HEK293 (cell line): ENCODE measurements at regions not wholly inside any gene's neighbourhood (a gene's known extent, or its start where the extent isn't known, plus 50 kb on each side); places are given as distances from the start of the nearest gene placed in this dataset.

Experiments
- CTCF ChIA-PET: fragments of 350-600 bp; formaldehyde crosslinking; extraction: SDS; loops from one replicate; lab custom pipeline; 2021; ENCODE audit warnings: antibody characterized with exemption; lab: Yijun Ruan, JAX
- POLR2A ChIA-PET: fragments of 300-600 bp; formaldehyde crosslinking; extraction: SDS; loops from one replicate; lab custom pipeline; 2020; ENCODE audit warnings: antibody characterized with exemption, inconsistent platforms; lab: Yijun Ruan, JAX
- H3K27ac ChIP-seq: fragments of 200-500 bp; sonication (Bioruptor generic); 2 replicates; pipeline ENCODE4 v1.5.1; 2014; ENCODE audit warnings: low read depth, low read length, control low read depth, inconsistent platforms; ENCODE audit errors: extremely low read depth
- H3K36me3 ChIP-seq, 2 experiments: fragments of 200-500 bp in 1 of 2; sonication (Bioruptor generic) in 1 of 2; 1 replicate in 1 of 2; 2 replicates in 1 of 2; pipeline ENCODE4 v1.5.1; 2014 to 2017; ENCODE audit warnings: inconsistent platforms in 2 of 2, low read length in 2 of 2; ENCODE audit not compliant: control insufficient read depth in 2 of 2, insufficient read depth in 1 of 2
- H3K4me1 ChIP-seq: fragments of 200-500 bp; sonication (Bioruptor generic); 2 replicates; pipeline ENCODE4 v1.5.1; 2014; ENCODE audit warnings: mild to moderate bottlenecking, low read length, inconsistent platforms; ENCODE audit not compliant: control insufficient read depth, insufficient read depth
- H3K4me3 ChIP-seq: 2 replicates; pipeline ENCODE4 v1.5.1; 2011; ENCODE audit warnings: low read depth, mild to moderate bottlenecking, control low read depth, low read length, moderate library complexity
- H3K9me3 ChIP-seq: fragments of 200-500 bp; sonication (Bioruptor generic); 2 replicates; pipeline ENCODE4 v1.5.1; 2014; ENCODE audit warnings: low read depth, low read length, inconsistent platforms; ENCODE audit not compliant: control insufficient read depth, insufficient read depth
- EGR2 ChIP-seq: fragments of 450-650 bp; formaldehyde crosslinking; IDR thresholded peaks from 2 replicates; pipeline ENCODE4 v1.5.1; 2016; ENCODE audit warnings: low read depth, missing biosample characterization, missing genetic modification characterization
- GLIS1 ChIP-seq: fragments of 450-650 bp; formaldehyde crosslinking; IDR thresholded peaks from 2 replicates; pipeline ENCODE4 v1.5.1; 2016; ENCODE audit warnings: missing biosample characterization, missing genetic modification characterization
- KLF16 ChIP-seq: fragments of 450-650 bp; formaldehyde crosslinking; IDR thresholded peaks from 2 replicates; pipeline ENCODE4 v1.5.1; 2017; ENCODE audit warnings: missing biosample characterization, missing genetic modification characterization
- REPIN1 ChIP-seq: fragments of 450-650 bp; formaldehyde crosslinking; IDR thresholded peaks from 2 replicates; pipeline ENCODE4 v1.5.1; 2017; ENCODE audit warnings: missing biosample characterization, missing genetic modification characterization, low read depth
- SCRT1 ChIP-seq: fragments of 450-650 bp; formaldehyde crosslinking; IDR thresholded peaks from 2 replicates; pipeline ENCODE4 v1.5.1; 2016; ENCODE audit warnings: missing biosample characterization, missing genetic modification characterization, borderline replicate concordance
- TCF7L2 ChIP-seq: IDR thresholded peaks from 2 replicates; pipeline ENCODE4 v1.6.1; 2011; ENCODE audit warnings: low read depth, mild to moderate bottlenecking, inconsistent platforms, low read length, moderate library complexity, borderline replicate concordance
- YY2 ChIP-seq: fragments of 450-650 bp; formaldehyde crosslinking; IDR thresholded peaks from 2 replicates; pipeline ENCODE4 v1.5.1; 2016; ENCODE audit warnings: missing biosample characterization, missing genetic modification characterization
- ZBTB21 ChIP-seq: fragments of 450-650 bp; formaldehyde crosslinking; IDR thresholded peaks from 2 replicates; pipeline ENCODE4 v1.5.1; 2017; ENCODE audit warnings: missing biosample characterization, missing genetic modification characterization
- ZFHX2 ChIP-seq: fragments of 450-650 bp; formaldehyde crosslinking; conservative IDR thresholded peaks from 2 replicates; pipeline ENCODE4 v1.5.1; 2016; ENCODE audit warnings: missing biosample characterization, missing genetic modification characterization
- ZNF157 ChIP-seq: fragments of 450-650 bp; formaldehyde crosslinking; IDR thresholded peaks from 2 replicates; pipeline ENCODE4 v1.5.1; 2016; ENCODE audit warnings: missing biosample characterization, missing genetic modification characterization
- ZNF19 ChIP-seq: fragments of 450-650 bp; formaldehyde crosslinking; IDR thresholded peaks from 2 replicates; pipeline ENCODE4; 2016; ENCODE audit warnings: missing biosample characterization, missing genetic modification characterization, low read depth
- ZNF23 ChIP-seq: fragments of 450-650 bp; formaldehyde crosslinking; IDR thresholded peaks from 2 replicates; pipeline ENCODE4 v1.5.1; 2016; ENCODE audit warnings: missing biosample characterization, missing genetic modification characterization, borderline replicate concordance
- ZNF266 ChIP-seq: fragments of 450-650 bp; formaldehyde crosslinking; IDR thresholded peaks from 2 replicates; pipeline ENCODE4 v1.5.1; 2016; ENCODE audit warnings: missing biosample characterization, missing genetic modification characterization, low read depth
- ZNF366 ChIP-seq: fragments of 450-650 bp; formaldehyde crosslinking; conservative IDR thresholded peaks from 2 replicates; pipeline ENCODE4 v1.5.1; 2016; ENCODE audit warnings: missing biosample characterization, missing genetic modification characterization
- ZNF530 ChIP-seq: fragments of 450-650 bp; formaldehyde crosslinking; IDR thresholded peaks from 2 replicates; pipeline ENCODE4 v1.5.1; 2016; ENCODE audit warnings: low read depth, missing biosample characterization, missing genetic modification characterization
- ZNF600 ChIP-seq: fragments of 450-650 bp; formaldehyde crosslinking; IDR thresholded peaks from 2 replicates; pipeline ENCODE4 v1.5.1; 2016; ENCODE audit warnings: missing biosample characterization, missing genetic modification characterization
- ZNF624 ChIP-seq: fragments of 450-650 bp; formaldehyde crosslinking; IDR thresholded peaks from 2 replicates; pipeline ENCODE4 v1.5.1; 2017; ENCODE audit warnings: missing biosample characterization, missing genetic modification characterization
- ZNF701 ChIP-seq: fragments of 450-650 bp; formaldehyde crosslinking; IDR thresholded peaks from 2 replicates; pipeline ENCODE4 v1.5.1; 2016; ENCODE audit warnings: missing biosample characterization, missing genetic modification characterization
- TF ChIP-seq, protein P1 (sequence below): fragments of 450-650 bp; formaldehyde crosslinking; IDR thresholded peaks from 2 replicates; pipeline ENCODE4 v1.5.1; 2016; ENCODE audit warnings: missing biosample characterization, missing genetic modification characterization
- TF ChIP-seq, protein P2 (sequence below): fragments of 450-650 bp; formaldehyde crosslinking; IDR thresholded peaks from 2 replicates; pipeline ENCODE4 v1.5.1; 2017; ENCODE audit warnings: missing biosample characterization, missing genetic modification characterization

DNA sequence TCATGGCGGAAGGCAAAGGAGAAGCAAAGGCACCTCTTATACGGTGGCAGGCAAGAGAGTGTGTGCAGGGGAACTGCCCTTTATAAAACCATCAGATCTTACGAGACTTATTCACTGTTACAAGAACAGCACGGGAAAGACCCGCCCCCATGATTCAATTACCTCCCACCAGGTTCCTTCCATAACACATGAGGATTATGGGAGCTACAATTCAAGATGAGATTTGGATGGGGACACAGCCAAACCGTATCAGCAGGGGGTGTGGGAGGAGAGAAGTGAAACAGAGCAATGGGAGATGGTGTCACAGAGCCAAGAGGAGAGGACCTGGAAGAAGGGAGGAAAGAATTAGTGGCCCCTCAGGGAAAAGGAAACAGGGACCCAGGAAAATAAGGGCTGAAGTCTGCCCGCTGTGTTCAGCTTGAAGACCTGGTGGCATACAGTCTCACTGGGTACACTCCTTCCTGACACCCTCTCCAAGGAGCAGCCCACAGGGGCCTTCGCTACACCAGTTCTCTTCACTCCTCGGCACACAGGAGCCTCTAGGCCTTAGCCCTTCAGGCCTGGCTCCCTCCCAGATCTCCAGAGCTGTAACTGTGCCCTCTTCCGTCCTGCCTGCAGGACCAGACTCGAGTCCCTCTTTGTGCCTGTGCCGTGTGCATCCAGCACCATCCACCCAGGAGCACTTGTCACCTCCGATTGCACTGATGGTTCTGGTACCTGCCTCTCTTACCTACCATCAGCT is 262.1 kb downstream of the EIPR1 start:
- Histone ChIP-seq H3K4me3 (no peak overlapping the region), H3K9me3 (no peaks in the 10 kb centered on the region), H3K27ac (no peak overlapping the region), H3K4me1 (no peaks in the 10 kb centered on the region), H3K36me3 (no peaks in the 10 kb centered on the region)
- ChIA-PET POLR2A (no interaction called here), CTCF (no interaction called here)
- TF ChIP-seq SCRT1 (no peak), ZNF624 (no peak), EGR2 (0 out of 2 replicates have a peak, but pooled peaks have one; percentile 8)

DNA sequence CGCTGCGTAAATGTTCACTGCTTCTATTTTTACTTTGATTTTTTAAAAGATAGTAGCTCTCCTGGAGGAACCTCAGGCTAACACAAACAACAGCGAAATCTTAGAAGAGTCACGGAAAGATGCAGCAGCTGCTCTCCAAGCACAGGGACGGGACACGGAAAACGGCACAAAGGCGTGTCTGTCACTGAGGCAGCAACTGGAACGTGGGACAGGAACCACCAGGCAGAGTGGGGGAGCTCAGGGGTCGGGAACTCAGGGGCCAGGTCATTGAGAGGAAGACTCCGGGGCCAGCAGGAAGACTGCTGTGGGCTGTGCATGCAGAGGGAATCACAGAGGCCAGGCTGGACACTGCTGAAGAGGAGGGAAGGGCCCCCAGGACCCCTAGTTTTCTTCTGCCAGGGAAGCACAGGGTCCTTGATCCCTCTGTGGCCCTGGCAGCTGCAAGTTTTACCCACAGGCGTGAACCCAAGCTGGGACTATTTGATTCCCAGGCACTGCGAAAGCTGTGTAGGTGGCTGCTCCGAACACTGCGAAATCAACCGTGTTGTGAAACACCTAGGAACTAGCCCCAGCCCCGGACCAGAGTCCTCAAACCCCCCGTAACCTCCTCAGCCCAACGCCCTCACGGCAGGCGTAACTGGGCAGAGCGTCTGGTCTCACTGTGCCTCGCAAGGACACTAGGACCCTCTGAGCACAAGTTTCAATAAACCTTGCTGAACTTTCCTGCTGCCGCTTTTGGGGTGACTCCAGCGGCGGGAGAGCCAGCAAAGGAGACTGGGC is 263.0 kb downstream of the EIPR1 start:
- no peaks in the 10 kb centered on the region for H3K4me1 ChIP-seq
- CTCF ChIA-PET, result no interaction called here
- H3K4me3 ChIP-seq, result no peak overlapping the region
- H3K27ac ChIP-seq, result no peak overlapping the region
- TF ChIP-seq, protein P1, sequence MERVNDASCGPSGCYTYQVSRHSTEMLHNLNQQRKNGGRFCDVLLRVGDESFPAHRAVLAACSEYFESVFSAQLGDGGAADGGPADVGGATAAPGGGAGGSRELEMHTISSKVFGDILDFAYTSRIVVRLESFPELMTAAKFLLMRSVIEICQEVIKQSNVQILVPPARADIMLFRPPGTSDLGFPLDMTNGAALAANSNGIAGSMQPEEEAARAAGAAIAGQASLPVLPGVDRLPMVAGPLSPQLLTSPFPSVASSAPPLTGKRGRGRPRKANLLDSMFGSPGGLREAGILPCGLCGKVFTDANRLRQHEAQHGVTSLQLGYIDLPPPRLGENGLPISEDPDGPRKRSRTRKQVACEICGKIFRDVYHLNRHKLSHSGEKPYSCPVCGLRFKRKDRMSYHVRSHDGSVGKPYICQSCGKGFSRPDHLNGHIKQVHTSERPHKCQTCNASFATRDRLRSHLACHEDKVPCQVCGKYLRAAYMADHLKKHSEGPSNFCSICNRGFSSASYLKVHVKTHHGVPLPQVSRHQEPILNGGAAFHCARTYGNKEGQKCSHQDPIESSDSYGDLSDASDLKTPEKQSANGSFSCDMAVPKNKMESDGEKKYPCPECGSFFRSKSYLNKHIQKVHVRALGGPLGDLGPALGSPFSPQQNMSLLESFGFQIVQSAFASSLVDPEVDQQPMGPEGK, result no peak
- TF ChIP-seq GLIS1 (no peak), ZNF23 (tag by site-specific recombination) (no peak), ZBTB21 (no peak), ZNF701 (tag by site-specific recombination) (no peak), ZNF266 (tag by site-specific recombination) (no peak), KLF16 (tag by site-specific recombination) (no peak), ZNF157 (tag by site-specific recombination) (no peak), TCF7L2 (no peak), REPIN1 (tag by site-specific recombination) (no peak), ZNF530 (tag by site-specific recombination) (no peak), ZNF600 (no peak), ZFHX2 (tag by site-specific recombination) (no peak), ZNF19 (tag by site-specific recombination) (no peak), YY2 (tag by site-specific recombination) (no peak), ZNF366 (tag by site-specific recombination) (no peak)
- TF ChIP-seq, protein P2, sequence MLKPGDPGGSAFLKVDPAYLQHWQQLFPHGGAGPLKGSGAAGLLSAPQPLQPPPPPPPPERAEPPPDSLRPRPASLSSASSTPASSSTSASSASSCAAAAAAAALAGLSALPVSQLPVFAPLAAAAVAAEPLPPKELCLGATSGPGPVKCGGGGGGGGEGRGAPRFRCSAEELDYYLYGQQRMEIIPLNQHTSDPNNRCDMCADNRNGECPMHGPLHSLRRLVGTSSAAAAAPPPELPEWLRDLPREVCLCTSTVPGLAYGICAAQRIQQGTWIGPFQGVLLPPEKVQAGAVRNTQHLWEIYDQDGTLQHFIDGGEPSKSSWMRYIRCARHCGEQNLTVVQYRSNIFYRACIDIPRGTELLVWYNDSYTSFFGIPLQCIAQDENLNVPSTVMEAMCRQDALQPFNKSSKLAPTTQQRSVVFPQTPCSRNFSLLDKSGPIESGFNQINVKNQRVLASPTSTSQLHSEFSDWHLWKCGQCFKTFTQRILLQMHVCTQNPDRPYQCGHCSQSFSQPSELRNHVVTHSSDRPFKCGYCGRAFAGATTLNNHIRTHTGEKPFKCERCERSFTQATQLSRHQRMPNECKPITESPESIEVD, result no peak
- no peaks in the 10 kb centered on the region for H3K9me3 ChIP-seq
- POLR2A ChIA-PET, result no interaction called here
- H3K36me3 ChIP-seq, result no peaks in the 10 kb centered on the region
